Astrocyte (in vitro differentiated cells and primary cell): ENCODE measurements at regions not wholly inside any gene's neighbourhood (a gene's known extent, or its start where the extent isn't known, plus 50 kb on each side); places are given as distances from the start of the nearest gene placed in this dataset.

Experiments
- CTCF ChIP-seq: IDR thresholded peaks from 2 replicates; pipeline ENCODE4 v1.5.1; 2011; ENCODE audit warnings: low read depth, mild to moderate bottlenecking, inconsistent platforms, low read length, moderate library complexity; ENCODE audit not compliant: insufficient read depth
- EZH2 ChIP-seq: IDR thresholded peaks from 2 replicates; pipeline ENCODE4 v1.6.1; 2012; ENCODE audit warnings: mild to moderate bottlenecking, low read length, inconsistent platforms; ENCODE audit not compliant: insufficient read depth

- no peak for TF ChIP-seq CTCF
- no peak for TF ChIP-seq EZH2
Measured at GRCh38 chr13:81244011-81244410, 903.1 kb upstream of the SPRY2 start.
